CD4-positive, alpha-beta T cell (primary cell): ENCODE measurements at regions not wholly inside any gene's neighbourhood (a gene's known extent, or its start where the extent isn't known, plus 50 kb on each side); places are given as distances from the start of the nearest gene placed in this dataset.

Experiments
- ATAC-seq: fragments of 200-7000 bp; cut with Tn5 transposase; one replicate; pipeline ENCODE4 v1.10.0; 2022; ENCODE audit warnings: mild to moderate bottlenecking; ENCODE audit not compliant: poor library complexity
- CTCF ChIA-PET: fragments of 350-600 bp; sonication (Branson Sonifier 250); formaldehyde crosslinking; loops from one replicate; lab custom pipeline; 2021; ENCODE audit warnings: antibody characterized with exemption, inconsistent platforms; lab: Charles Lee
- POLR2A ChIA-PET: fragments of 350-600 bp; sonication (Branson Sonifier 250); formaldehyde crosslinking; loops from one replicate; lab custom pipeline; 2021; ENCODE audit warnings: antibody characterized with exemption, inconsistent platforms; lab: Charles Lee
- DNase-seq, 14 experiments: peaks; one replicate each; pipeline ENCODE4 v3.0.0-alpha.2; 2013 to 2020; ENCODE audit warnings: mixed read lengths in 2 of 14
- H3K27ac ChIP-seq, 2 donors: one replicate each; pipeline versions ENCODE4 v1.5.1 to v1.7.0; 2013; ENCODE audit warnings: low read length in 2 of 2, low read depth in 1 of 2, mild to moderate bottlenecking in 1 of 2
- H3K27me3 ChIP-seq, 2 experiments: 1 replicate in 1 of 2; 2 replicates in 1 of 2; pipeline versions ENCODE4 v1.6.1 to v1.7.0; 2013; ENCODE audit warnings: low read length in 2 of 2, control low read depth in 1 of 2, mild to moderate bottlenecking in 1 of 2, moderate library complexity in 1 of 2; ENCODE audit not compliant: insufficient read depth in 2 of 2, control insufficient read depth in 1 of 2
- H3K36me3 ChIP-seq: one replicate; pipeline ENCODE4 v1.6.1; 2013; ENCODE audit warnings: low read length, control low read depth; ENCODE audit not compliant: insufficient read depth
- H3K4me1 ChIP-seq: one replicate; pipeline ENCODE4 v1.6.1; 2013; ENCODE audit warnings: low read length, control low read depth; ENCODE audit not compliant: insufficient read depth
- H3K4me3 ChIP-seq: one replicate; pipeline ENCODE4 v1.5.1; 2013; ENCODE audit warnings: mild to moderate bottlenecking, low read length, moderate library complexity
- H3K9me3 ChIP-seq, 2 experiments: 1 replicate in 1 of 2; 2 replicates in 1 of 2; pipeline versions ENCODE4 v1.6.1 to v1.7.0; 2013; ENCODE audit warnings: low read length in 2 of 2, mild to moderate bottlenecking in 2 of 2, control low read depth in 1 of 2, moderate library complexity in 1 of 2; ENCODE audit not compliant: control insufficient read depth in 1 of 2, insufficient read depth in 1 of 2
- H3K27ac Mint-ChIP-seq: one replicate; pipeline ENCODE4 v1.8.0; 2020; ENCODE audit warnings: mixed read lengths
- H3K27me3 Mint-ChIP-seq: one replicate; pipeline ENCODE4 v1.8.0; 2021; ENCODE audit warnings: mixed read lengths
- H3K36me3 Mint-ChIP-seq: one replicate; pipeline ENCODE4 v1.8.0; 2021; ENCODE audit warnings: low read depth, mixed read lengths
- H3K4me1 Mint-ChIP-seq: one replicate; pipeline ENCODE4 v1.8.0; 2021; ENCODE audit warnings: low read depth, mixed read lengths
- H3K4me3 Mint-ChIP-seq: one replicate; pipeline ENCODE4 v1.8.0; 2020; ENCODE audit warnings: mild to moderate bottlenecking, mixed read lengths
- H3K9me3 Mint-ChIP-seq: one replicate; pipeline ENCODE4 v1.8.0; 2020; ENCODE audit warnings: mixed read lengths
- CTCF ChIP-seq: fragments of 200-600 bp; IDR thresholded peaks from one replicate; pipeline ENCODE4 v1.8.0; 2022; ENCODE audit warnings: antibody characterized with exemption, mild to moderate bottlenecking
- intact Hi-C, 2 experiments: fragments of 100-400 bp; cut with DNase I in 1 of 2; cut with micrococcal nuclease in 1 of 2; formaldehyde crosslinking; loops; one replicate each; pipeline versions ENCODE4 v1.15.1 to v1.9.0; 2023 to 2025; cut with DNase I, micrococcal nuclease

GRCh38 chr3:14338242-14338641 is 64.2 kb upstream of the SLC6A6 start:
- DNase-seq (no peak), ATAC-seq (no peak)
- H3K27me3 ChIP-seq, result no peaks in the 10 kb centered on the region
- TF ChIP-seq CTCF, result no peak
- H3K27ac ChIP-seq, result no peak overlapping the region
- Mint-ChIP-seq H3K36me3 (no peaks in the 10 kb centered on the region), H3K4me1 (no peaks in the 10 kb centered on the region), H3K27ac (no peak overlapping the region), H3K27me3 (no peaks in the 10 kb centered on the region), H3K4me3 (no peak overlapping the region), H3K9me3 (no peaks in the 10 kb centered on the region)
- no peaks in the 10 kb centered on the region for H3K4me1 ChIP-seq
- no peaks in the 10 kb centered on the region for H3K9me3 ChIP-seq
- intact Hi-C loops, result no loop called here
- POLR2A ChIA-PET, result no interaction called here
- no peaks in the 10 kb centered on the region for H3K36me3 ChIP-seq
- no peak overlapping the region for H3K4me3 ChIP-seq
- CTCF ChIA-PET, result no interaction called here

GRCh38 chr3:14338898-14339458 is 63.4 kb upstream of the SLC6A6 start:
- Mint-ChIP-seq H3K9me3 (no peaks in the 10 kb centered on the region), H3K36me3 (no peaks in the 10 kb centered on the region), H3K4me3 (no peak overlapping the region), H3K27me3 (no peaks in the 10 kb centered on the region), H3K4me1 (no peaks in the 10 kb centered on the region), H3K27ac (no peak overlapping the region)
- H3K27ac ChIP-seq, result no peak overlapping the region
- no peak for ATAC-seq
- intact Hi-C loops, result no loop called here
- no peak for DNase-seq
- TF ChIP-seq CTCF, result no peak
- no peak overlapping the region for H3K4me3 ChIP-seq
- H3K9me3 ChIP-seq, result no peaks in the 10 kb centered on the region
- H3K36me3 ChIP-seq, result no peaks in the 10 kb centered on the region
- no peaks in the 10 kb centered on the region for H3K4me1 ChIP-seq
- ChIA-PET POLR2A (no interaction called here), CTCF (no interaction called here)
- no peaks in the 10 kb centered on the region for H3K27me3 ChIP-seq

- CTCF ChIA-PET, result no interaction called here
- Mint-ChIP-seq H3K27me3 (peaks cover 6% of the 10 kb centered on the region), H3K36me3 (no peaks in the 10 kb centered on the region), H3K4me3 (no peak overlapping the region), H3K9me3 (no peaks in the 10 kb centered on the region), H3K27ac (no peak overlapping the region), H3K4me1 (no peaks in the 10 kb centered on the region)
- intact Hi-C loops, result no loop called here
- Histone ChIP-seq H3K27ac (no peak overlapping the region), H3K27me3 (no peaks in the 10 kb centered on the region), H3K36me3 (no peaks in the 10 kb centered on the region), H3K9me3 (no peaks in the 10 kb centered on the region), H3K4me1 (no peaks in the 10 kb centered on the region), H3K4me3 (no peak overlapping the region)
- no peak for TF ChIP-seq CTCF
- POLR2A ChIA-PET, result no interaction called here
- DNase-seq (no peak), ATAC-seq (no peak)
Observed at GRCh38 chr3:14340960-14341708, 61.3 kb upstream of the SLC6A6 start.
